Liver (tissue), 3 donors: ENCODE measurements at regions not wholly inside any gene's neighbourhood (a gene's known extent, or its start where the extent isn't known, plus 50 kb on each side); places are given as distances from the start of the nearest gene placed in this dataset.

Source experiments
- CTCF ChIP-seq: fragments of 150-350 bp; IDR thresholded peaks from 2 replicates; pipeline ENCODE4 v1.5.1; 2017; ENCODE audit warnings: improper control_type of control experiment, low read depth, low read length; ENCODE audit not compliant: missing input control
- GABPA ChIP-seq, 2 donors: IDR thresholded peaks in 1 of 2; conservative IDR thresholded peaks in 1 of 2; 2 replicates each; pipeline ENCODE4 v1.6.1; 2016; ENCODE audit warnings: antibody characterized with exemption in 2 of 2, mild to moderate bottlenecking in 1 of 2, moderate library complexity in 1 of 2
- JUND ChIP-seq, 2 donors: IDR thresholded peaks; 2 replicates each; pipeline ENCODE4 v1.6.1; 2016; ENCODE audit warnings: antibody characterized with exemption in 2 of 2
- MAX ChIP-seq: IDR thresholded peaks from 2 replicates; pipeline ENCODE4 v1.6.1; 2016; ENCODE audit warnings: antibody characterized with exemption
- YY1 ChIP-seq: IDR thresholded peaks from 2 replicates; pipeline ENCODE4 v1.6.1; 2016; ENCODE audit warnings: antibody characterized with exemption, mild to moderate bottlenecking
- donor health status: healthy.
- donor health status: healthy.

- TF ChIP-seq CTCF (no peak), YY1 (no peak), GABPA (IDR thresholded peaks at IDR 0.05 in 1 of 2, conservative IDR thresholded peaks at IDR 0.05 in 1 of 2) (no peak), JUND (IDR thresholded peaks at IDR 0.05) (no peak), MAX (no peak)
Observed at GRCh38 chr2:113342650-113343049, 63.9 kb upstream of the PAX8 start.
